PFSK-1 (cell line): ENCODE measurements at regions not wholly inside any gene's neighbourhood (a gene's known extent, or its start where the extent isn't known, plus 50 kb on each side); places are given as distances from the start of the nearest gene placed in this dataset.

Experiments
- POLR2AphosphoS5 ChIP-seq: IDR thresholded peaks from 2 replicates; pipeline ENCODE4 v1.6.1; 2012; ENCODE audit warnings: low read depth, mild to moderate bottlenecking, control low read depth, low read length, moderate library complexity
- SIN3A ChIP-seq: IDR thresholded peaks from 2 replicates; pipeline ENCODE4 v1.6.1; 2012; ENCODE audit warnings: mild to moderate bottlenecking, low read length, moderate library complexity, borderline replicate concordance; ENCODE audit not compliant: insufficient read depth
- TAF1 ChIP-seq: IDR thresholded peaks from 2 replicates; pipeline ENCODE4 v1.6.1; 2012; ENCODE audit warnings: low read length, control low read depth, borderline replicate concordance; ENCODE audit not compliant: insufficient read depth
- TF ChIP-seq, protein P1 (sequence below), 2 experiments: IDR thresholded peaks; 2 replicates each; pipeline versions ENCODE4 v1.6.1 to v1.8.0; 2011 to 2012; ENCODE audit warnings: low read depth in 2 of 2, low read length in 2 of 2, control low read depth in 1 of 2, inconsistent platforms in 1 of 2, mild to moderate bottlenecking in 1 of 2, moderate library complexity in 1 of 2; ENCODE audit not compliant: insufficient read depth in 1 of 2

DNA sequence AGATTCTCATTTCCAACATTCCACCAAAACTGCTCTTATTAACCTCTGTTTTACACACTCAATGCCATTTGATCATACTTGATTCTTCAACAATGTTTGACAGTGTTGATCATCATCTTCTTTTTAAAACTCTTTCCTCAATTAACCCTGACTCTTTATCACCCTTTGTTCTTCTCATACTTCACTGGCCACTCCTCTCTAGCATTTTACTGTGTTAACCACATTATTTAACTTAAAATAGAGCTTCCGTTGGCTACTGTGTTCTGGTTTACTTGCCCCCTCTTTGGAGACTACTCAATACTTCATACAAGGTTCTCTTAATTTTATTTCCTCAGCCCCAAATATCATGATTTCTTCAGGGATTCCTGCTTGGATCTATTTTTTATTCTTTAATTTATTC is 121.1 kb upstream of the SPRY2 start:
- TF ChIP-seq, protein P1, sequence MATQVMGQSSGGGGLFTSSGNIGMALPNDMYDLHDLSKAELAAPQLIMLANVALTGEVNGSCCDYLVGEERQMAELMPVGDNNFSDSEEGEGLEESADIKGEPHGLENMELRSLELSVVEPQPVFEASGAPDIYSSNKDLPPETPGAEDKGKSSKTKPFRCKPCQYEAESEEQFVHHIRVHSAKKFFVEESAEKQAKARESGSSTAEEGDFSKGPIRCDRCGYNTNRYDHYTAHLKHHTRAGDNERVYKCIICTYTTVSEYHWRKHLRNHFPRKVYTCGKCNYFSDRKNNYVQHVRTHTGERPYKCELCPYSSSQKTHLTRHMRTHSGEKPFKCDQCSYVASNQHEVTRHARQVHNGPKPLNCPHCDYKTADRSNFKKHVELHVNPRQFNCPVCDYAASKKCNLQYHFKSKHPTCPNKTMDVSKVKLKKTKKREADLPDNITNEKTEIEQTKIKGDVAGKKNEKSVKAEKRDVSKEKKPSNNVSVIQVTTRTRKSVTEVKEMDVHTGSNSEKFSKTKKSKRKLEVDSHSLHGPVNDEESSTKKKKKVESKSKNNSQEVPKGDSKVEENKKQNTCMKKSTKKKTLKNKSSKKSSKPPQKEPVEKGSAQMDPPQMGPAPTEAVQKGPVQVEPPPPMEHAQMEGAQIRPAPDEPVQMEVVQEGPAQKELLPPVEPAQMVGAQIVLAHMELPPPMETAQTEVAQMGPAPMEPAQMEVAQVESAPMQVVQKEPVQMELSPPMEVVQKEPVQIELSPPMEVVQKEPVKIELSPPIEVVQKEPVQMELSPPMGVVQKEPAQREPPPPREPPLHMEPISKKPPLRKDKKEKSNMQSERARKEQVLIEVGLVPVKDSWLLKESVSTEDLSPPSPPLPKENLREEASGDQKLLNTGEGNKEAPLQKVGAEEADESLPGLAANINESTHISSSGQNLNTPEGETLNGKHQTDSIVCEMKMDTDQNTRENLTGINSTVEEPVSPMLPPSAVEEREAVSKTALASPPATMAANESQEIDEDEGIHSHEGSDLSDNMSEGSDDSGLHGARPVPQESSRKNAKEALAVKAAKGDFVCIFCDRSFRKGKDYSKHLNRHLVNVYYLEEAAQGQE (IDR thresholded peaks at IDR 0.05; ENCODE audit: insufficient read depth in 1 of 2, low read depth in 2 of 2, low read length in 2 of 2): no peak
- TF ChIP-seq TAF1 (no peak), POLR2AphosphoS5 (no peak), SIN3A (no peak)
